Middle frontal gyrus (tissue), 1 donor: ENCODE measurements at regions not wholly inside any gene's neighbourhood (a gene's known extent, or its start where the extent isn't known, plus 50 kb on each side); places are given as distances from the start of the nearest gene placed in this dataset.
"Not testable (repeated sequence)": the region's sequence is repeated elsewhere in the genome, so short reads cannot be mapped to it uniquely, and the experiment has no call there.

Experiments
- DNase-seq: peaks from one replicate; pipeline ENCODE4 v3.0.0-alpha.2; 2015; ENCODE audit warnings: low spot score; ENCODE audit errors: extremely low spot score

DNA sequence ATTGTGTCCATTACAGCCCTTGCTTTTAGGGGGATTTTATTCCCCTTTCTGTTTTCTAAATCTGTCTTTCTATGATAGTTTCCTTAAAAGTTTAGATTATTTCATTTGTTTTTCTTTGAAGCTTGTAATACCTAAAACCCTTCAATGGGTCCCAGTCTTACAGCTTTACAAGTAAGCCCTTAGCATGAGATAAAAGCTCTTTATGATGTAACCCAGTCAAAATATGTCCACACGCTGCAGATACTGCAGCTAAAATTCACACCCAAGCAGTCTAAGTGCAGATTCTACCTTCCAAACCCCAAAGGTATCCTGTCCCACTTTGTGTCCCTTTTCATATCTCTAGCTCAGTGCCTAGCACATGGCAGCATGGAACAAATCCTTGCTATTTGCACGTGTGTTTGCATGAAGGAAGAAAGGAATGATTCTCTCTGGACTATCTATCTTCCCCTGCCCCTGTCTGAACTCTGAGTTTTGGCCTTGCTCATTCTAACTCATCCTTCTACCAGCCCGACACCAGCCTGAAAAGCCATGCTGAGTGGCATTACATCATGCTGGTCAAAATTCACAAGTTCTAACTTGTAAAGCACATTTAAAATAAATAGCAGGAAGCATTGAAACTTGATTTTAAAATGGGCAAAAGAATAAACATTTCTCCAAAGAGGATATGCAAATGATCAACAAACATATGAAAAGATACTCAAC is 623.2 kb downstream of the IRS1 start:
- no peak for DNase-seq

DNA sequence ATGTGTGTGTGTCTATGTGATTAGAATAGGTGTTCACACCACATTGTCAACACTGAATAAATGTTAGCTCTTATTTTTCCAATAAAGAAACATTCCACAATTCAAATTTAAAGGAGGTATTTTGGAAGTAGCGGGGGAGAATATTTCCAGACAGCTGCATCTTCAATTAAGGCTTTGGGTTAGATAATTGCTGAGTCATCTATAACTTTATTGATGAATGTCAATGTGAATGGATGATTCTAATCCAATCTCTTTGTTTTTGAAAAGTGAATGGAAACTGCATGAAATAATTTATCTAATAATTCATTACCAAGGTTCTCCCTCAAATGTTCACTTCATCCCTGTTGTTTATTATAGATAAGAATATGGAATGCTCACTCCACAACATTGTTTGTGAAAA is 625.2 kb downstream of the IRS1 start:
- DNase-seq = no peak

GRCh38 chr2:226172939-226173338 is 626.7 kb downstream of the IRS1 start:
- no peak for DNase-seq

GRCh38 chr2:226172309-226172708 is 627.3 kb downstream of the IRS1 start:
- no peak for DNase-seq

- DNase-seq = no peak
These were observed 629.7 kb downstream of the IRS1 start for GRCh38 chr2:226169751-226170581.

DNA sequence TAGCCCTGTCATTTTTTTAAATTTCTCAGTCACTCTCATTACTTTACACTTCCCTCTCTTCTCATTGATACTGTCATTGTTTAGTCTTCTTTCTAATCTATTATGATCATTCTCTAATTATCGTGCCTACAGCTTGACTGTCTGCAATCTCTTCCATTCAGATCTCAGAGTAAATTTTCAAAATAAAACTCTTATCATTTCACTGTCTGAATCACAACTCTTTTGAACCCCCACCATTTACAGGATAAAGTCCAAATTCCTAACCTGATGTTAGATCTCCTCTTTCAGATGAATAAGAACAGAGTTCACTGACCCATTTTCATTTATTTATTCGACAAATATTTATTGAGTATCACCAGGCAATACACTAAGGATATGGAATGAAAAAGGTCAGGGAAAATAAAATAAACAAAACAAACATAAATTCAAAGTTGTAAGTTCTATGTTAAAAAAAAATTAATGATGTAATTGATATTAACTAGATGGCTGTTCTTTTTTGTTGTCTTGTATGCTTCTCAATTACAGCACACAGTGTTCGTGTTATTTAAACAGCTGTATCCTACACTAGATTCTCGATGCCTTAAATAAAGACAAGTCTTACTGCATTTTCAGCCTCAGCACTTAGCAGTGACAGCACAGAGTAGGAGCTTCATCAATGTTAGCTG is 631.0 kb downstream of the IRS1 start:
- no peak for DNase-seq

DNA sequence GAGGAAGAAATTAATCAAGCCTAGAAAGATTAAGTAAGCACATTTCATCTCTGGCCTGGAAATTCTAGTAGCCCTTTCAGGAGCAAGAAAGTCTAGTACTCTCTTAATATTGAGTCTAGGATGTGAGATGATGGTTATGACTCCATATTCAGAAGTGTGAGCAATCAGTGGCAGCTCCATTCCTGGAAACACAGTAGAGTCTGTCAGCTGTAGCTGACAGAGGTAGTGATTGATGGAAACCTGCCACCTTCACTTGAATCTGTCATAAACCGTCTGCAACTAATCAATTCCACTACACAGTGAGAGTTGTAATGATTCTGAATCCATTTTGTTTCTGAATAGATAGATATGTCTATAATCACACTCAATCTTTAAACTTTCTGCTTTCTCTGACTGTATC is 635.1 kb downstream of the IRS1 start:
- DNase-seq = no peak

DNA sequence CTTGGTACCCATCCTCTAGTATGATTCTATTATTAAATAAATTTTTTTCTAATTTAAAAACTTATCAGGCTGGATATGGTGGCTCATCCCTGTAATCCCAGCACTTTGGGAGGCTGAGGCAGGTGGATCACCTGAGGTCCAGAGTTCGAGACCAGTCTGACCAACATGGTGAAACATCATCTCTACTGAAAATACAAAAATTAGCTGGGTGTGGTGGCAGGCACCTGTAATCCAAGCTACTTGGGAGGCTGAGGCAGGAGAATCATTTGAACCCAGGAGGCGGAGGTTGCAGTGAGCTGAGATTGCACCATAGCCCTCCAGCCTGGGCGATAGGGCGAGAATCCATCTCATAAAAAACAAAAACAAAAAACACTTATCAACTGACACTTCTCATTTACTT is 639.0 kb downstream of the IRS1 start:
- not testable (repeated sequence) for DNase-seq

GRCh38 chr2:226159875-226160479 is 639.6 kb downstream of the IRS1 start:
- no peak for DNase-seq

- no peak for DNase-seq
These were observed 640.7 kb downstream of the IRS1 start for GRCh38 chr2:226158940-226159339.

DNA sequence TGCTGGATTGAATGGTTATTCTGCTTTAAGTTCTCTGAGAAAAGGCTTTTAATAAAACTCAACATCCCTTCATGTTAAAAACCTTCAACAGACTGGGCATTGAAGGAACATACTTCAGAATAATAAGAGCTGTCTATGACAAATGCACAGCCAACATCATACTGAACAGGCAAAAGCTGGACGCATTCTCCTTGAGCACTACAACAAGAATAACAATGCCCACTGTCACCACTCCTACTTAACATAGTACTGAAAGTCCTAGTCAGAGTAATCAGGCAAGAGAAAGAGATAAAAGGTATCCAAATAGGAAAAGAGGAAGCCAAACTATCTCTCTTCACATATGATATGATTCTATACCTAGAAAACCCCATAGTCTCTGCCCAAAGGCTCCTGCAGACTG is 641.4 kb downstream of the IRS1 start:
- no peak for DNase-seq

GRCh38 chr2:226155093-226155875 is 644.3 kb downstream of the IRS1 start:
- no peak for DNase-seq

DNA sequence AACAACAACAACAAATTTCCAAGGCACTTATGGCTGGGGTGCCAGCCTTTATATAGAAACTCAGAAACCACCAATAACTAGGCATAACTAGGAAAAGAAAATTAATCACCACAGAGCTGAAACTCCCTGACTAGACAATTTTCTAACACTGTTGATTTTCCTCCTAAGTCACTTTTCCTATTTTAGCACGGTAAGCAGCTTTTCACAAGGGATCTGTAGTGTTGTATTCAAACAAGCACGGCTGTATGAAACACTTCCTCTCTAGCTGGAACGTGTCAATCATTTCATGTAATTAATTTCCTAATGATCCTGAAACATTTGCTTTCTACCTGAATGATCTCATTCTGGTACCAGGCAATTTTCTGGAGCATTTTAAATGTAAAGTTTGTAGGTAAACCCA is 645.0 kb downstream of the IRS1 start:
- DNase-seq = no peak

GRCh38 chr2:226153553-226153952 is 646.1 kb downstream of the IRS1 start:
- DNase-seq = no peak

GRCh38 chr2:226151157-226151556 is 648.5 kb downstream of the IRS1 start:
- DNase-seq = no peak

DNA sequence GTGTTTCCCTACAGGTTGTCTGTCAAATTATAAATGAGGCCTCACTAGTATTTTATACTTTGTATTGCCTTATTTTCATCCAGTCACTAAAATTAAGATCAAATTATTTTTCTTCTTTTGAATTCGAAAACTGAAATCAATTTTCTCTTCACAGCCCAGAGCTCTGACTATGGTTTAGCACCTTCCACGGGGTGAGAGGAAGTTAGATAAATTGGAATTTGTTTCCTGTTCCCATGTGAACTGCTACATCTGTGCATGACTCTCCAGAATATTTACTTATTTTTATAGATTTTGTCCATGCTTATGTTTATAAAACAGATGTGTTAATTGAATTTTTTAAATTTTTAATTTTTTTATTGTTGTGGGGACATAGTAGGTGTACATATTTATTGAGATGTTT is 656.5 kb downstream of the IRS1 start:
- DNase-seq = no peak

DNA sequence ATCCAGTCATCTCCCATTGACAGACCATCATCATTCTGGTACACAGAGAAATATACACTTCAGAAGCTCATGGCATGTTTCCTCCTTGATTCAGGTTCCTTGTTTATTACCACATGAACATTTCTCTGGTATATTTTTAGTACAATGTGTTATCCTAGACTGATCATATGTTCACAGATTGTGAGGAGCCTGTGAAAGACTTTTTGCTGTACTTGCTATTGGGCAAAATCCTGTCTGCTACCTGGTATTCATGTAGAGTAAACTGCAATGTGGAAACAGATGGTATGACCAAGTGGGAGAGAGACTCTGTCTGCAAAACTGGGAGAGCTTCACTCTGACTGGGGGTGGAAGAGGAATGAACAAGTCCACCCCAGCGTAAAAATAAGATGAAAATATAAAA is 657.2 kb downstream of the IRS1 start:
- peak; percentile 12 for DNase-seq

GRCh38 chr2:226140594-226140993 is 659.0 kb downstream of the IRS1 start:
- no peak for DNase-seq

- no peak for DNase-seq
These were observed 659.9 kb downstream of the IRS1 start for GRCh38 chr2:226139759-226140158.

- no peak for DNase-seq
These were observed 662.3 kb downstream of the IRS1 start for GRCh38 chr2:226137201-226137811.

DNA sequence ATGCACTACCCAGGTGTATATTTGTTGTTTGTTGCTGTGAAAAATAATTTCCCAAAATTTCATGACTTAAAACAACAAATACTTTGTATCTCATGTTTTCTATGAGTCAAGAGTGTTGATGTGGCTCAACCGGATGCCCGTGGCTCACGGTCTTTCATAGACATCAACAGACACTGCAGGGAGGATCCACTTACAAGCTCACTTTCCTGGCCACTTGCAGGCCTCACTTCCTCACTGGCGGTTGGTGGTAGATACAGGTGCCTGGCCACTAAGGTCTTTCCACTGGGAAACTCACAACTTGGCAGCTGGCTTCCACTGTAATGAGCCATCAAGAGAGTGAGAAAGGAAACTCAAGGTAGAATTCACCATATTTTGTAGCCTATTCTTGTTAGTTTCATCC is 662.9 kb downstream of the IRS1 start:
- DNase-seq = no peak
